Uterus (tissue), 2 donors: ENCODE measurements at regions not wholly inside any gene's neighbourhood (a gene's known extent, or its start where the extent isn't known, plus 50 kb on each side); places are given as distances from the start of the nearest gene placed in this dataset.

Experiments used
- POLR2A ChIP-seq, 2 donors: fragments of 450-650 bp; IDR thresholded peaks; one replicate each; pipeline ENCODE4 v1.6.1; 2016; ENCODE audit warnings: antibody characterized with exemption in 2 of 2, mild to moderate bottlenecking in 1 of 2, moderate library complexity in 1 of 2
- TF ChIP-seq, protein P1 (sequence below), 4 experiments: fragments of 200-600 bp in 2 of 4; fragments of 450-650 bp in 2 of 4; sonication (generic) in 2 of 4; IDR thresholded peaks; one replicate each; pipeline ENCODE4 v1.5.1; 2016 to 2019; ENCODE audit warnings: antibody characterized with exemption in 4 of 4, mild to moderate bottlenecking in 2 of 4, moderate library complexity in 1 of 4

DNA sequence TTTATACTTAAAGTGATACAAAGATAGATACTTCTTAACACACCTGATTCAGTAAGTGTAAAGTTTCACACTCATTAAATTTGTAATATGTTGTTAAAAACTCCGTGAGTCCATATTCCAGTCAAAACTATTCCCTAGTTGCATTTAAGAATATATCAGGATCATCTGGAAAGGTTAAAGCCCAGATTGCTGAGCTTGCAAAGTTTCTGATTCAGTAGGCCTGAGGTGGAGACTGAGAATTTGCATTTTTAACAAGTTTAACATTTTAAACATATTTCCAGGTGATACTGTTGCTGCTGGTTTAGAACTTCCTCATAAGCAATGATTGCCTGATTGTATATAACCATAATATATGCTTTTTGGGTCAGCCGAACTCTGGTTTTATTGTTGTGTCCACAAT is 1998.6 kb upstream of the PCDH20 start:
- TF ChIP-seq, protein P1, sequence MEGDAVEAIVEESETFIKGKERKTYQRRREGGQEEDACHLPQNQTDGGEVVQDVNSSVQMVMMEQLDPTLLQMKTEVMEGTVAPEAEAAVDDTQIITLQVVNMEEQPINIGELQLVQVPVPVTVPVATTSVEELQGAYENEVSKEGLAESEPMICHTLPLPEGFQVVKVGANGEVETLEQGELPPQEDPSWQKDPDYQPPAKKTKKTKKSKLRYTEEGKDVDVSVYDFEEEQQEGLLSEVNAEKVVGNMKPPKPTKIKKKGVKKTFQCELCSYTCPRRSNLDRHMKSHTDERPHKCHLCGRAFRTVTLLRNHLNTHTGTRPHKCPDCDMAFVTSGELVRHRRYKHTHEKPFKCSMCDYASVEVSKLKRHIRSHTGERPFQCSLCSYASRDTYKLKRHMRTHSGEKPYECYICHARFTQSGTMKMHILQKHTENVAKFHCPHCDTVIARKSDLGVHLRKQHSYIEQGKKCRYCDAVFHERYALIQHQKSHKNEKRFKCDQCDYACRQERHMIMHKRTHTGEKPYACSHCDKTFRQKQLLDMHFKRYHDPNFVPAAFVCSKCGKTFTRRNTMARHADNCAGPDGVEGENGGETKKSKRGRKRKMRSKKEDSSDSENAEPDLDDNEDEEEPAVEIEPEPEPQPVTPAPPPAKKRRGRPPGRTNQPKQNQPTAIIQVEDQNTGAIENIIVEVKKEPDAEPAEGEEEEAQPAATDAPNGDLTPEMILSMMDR (IDR thresholded peaks at IDR 0.05), result no peak
- TF ChIP-seq POLR2A (IDR thresholded peaks at IDR 0.05), result no peak
